ENCODE measurements at regions not wholly inside any gene's neighbourhood (a gene's known extent, or its start where the extent isn't known, plus 50 kb on each side); places are given as distances from the start of the nearest gene placed in this dataset.
A peak's percentile ranks its signal among the peaks of the same experiment; 100 is the strongest.
"Not testable (repeated sequence)": the region's sequence is repeated elsewhere in the genome, so short reads cannot be mapped to it uniquely, and the experiment has no call there.

DNA sequence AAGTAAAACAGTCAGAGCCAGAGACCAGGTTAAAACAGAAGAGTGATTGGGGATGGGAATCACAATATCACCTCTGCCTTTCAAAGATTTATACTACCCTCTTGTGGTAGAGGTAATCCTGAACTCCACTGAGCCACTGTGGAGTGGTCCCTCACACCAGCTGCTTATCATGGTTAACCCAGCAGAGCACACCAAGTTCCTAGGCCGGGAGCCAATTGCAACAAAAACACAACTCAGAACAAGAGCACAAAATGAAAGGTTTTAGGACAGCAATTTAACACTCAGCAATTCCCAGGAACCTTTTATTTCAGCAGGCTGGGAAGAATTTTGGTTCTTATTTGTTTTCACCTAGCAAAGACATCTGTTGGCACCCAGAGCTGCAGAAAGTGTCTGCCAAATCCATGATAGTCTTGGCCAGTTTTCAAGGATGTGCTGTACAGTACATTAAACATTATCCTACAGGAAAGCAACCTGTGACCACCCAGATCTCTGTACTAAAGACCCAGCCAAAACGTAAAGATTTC is 220.5 kb upstream of the ATXN7L3B start:
- DNase-seq: peak; percentile 88

DNA sequence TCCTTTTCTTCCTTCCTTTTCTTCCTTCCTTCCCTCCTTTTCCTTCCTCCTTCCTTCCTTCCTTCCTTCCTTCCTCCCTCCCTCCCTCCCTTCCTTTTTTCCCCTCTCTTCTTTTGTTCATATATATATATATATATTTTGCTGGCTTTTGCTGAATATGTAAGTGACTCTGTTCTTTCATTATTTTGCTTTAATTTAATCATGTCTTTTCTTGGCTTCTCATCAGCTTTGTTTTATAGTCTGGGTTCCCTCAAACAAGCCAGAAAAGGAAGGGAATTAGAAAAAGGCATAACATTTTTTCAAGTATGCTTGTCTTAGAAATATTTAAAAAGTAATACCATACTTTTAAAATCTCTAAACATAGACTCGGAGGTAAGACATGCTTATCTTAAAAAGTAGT is 219.9 kb upstream of the ATXN7L3B start:
- no peak for DNase-seq

DNA sequence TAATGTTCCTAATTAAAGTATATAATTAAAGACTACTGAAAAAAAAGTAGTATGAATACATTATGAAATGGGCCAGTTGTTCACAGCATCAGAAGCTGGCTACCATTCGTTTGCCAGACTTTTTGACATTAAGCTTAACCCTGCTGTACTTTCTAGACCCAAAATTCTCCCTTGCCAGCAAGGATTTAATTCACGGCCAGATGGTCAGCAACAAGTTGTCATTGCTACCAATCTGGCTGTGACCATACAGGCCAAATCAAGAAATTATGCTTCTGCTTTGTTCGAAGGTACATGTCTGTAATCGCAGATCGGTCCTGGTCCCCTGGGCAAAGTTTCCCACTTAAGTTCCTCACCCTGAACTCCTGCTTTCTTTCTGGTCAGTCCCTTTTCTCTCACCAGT is 217.7 kb upstream of the ATXN7L3B start:
- no peak for DNase-seq

DNA sequence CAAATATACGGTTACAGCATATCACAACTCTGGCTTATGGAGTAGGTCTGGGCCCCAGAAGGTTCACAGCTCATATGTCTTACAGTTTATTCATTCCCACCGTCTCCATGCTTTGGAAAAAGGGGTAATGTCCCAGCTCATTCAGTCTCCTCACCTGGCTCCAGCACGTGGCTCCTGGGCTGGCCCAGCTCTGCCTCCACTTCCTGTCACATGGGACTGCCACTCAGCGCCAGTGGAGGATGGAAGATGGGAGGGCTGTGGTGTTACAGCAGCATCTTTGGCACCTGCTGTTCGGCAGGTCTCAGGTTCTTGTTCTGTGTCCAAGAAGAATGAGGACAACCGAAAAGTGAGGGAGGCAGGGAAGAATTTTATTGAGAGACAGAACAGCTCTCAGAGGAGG is 216.3 kb upstream of the ATXN7L3B start:
- no peak for DNase-seq

DNA sequence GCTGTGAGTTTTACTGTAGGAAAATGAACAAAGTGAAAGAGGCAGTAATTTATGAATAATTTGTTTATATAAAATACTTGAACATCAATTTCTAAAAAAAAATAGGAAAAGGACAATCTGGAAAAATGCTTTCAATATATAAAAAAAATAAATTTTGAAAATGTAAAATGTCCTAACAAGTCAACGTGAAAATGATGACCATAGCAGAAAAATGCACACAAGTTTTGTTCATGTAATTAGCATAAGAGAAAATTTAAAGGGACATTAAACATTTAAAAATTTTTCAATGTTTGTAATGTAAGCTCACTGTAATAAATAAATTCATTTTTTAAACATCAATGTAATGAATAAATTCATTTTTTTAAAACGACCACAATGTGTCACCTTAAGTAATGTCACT is 214.8 kb upstream of the ATXN7L3B start:
- DNase-seq: no peak

DNA sequence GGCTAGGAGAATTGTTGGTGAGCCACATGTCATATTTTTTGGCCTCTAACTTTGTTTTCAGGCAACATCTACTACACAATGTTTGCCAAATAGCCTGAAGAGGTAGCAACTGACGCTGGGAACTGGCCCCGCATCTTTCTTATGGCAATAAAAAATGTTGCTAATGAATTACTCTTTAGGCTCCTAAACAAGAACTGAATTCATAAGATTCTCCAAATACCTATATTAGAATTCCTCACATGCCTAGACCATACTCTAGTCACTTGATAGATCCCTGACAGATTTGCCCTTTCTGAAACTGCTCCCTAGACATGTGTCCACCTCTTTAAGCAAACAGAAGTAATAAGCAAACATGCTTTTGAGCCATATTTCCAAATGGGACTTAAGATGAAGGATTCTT is 209.0 kb upstream of the ATXN7L3B start:
- no peak for DNase-seq

DNA sequence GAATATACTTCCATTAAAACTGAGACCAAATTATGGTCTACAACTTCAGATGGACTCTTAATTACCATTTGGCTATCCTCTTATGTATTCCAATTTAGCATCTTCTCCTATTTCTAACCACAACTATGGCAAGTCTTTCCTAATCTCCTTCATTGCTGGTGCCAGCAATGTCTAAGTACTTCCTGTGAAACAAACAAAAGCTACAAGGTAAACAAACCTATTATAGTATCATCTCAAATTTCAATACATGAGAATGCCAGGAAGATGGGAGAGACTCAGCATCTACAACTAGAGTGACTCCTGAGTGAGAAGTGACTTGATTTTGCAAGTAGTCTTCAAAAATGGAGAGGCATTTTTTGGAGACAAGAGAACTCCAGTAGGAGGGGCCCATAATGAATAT is 202.9 kb upstream of the ATXN7L3B start:
- peak; percentile 55 for DNase-seq

DNA sequence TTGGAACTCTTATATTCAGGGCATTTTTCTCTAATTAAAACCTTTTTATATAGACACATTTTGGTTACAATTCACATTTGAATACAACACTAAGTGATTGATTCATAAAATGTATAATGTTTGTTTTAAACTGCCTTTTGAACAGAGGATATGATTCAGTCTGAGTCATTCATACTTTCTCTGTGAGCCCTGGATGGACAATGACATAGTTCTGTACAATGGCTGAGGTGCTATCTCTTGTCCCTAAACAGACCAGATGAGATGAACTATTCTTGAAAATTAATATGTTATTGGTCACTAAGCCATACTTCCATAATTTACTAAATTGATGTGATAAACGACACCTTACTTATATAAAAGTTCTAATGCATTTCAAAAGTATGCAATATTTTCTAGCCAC is 199.7 kb upstream of the ATXN7L3B start:
- no peak for DNase-seq

DNA sequence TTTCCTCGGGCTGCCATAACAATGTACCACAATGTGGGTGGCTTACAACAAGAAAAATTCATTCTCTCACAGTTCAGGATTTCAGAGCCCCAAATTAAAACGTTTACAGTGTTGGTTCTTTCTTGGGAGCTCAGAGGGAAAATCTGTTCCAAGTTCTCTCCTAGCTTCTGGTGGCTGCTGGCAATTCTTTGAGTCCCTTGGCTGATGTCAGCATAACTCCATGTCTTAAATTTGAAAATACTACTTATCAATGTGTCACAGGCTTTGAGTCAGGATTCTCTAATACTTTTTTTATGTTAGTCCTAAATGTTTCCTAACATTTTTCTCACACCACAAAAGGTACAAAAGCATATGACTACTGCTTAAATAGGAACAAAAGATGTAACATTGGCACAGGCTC is 198.4 kb upstream of the ATXN7L3B start:
- DNase-seq: no peak

DNA sequence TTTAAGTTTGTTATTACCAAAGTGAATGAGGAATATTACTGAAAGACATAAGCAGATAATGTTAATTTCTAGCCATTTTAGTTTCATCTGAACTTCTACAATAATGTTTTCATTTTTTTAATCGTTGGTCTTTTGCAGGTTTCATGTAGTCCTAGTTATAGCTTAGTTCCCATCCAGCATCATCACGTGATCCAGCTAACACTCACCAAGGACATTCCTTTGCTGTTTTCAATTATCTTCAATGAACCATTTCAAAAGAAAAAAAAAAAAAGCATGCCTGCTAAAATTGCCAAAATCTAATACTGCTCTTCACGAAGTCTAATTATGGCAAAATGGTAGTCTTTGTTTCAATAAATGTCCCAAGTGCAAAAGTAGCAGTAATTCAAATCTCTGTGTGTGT is 187.7 kb upstream of the ATXN7L3B start:
- no peak for DNase-seq

DNA sequence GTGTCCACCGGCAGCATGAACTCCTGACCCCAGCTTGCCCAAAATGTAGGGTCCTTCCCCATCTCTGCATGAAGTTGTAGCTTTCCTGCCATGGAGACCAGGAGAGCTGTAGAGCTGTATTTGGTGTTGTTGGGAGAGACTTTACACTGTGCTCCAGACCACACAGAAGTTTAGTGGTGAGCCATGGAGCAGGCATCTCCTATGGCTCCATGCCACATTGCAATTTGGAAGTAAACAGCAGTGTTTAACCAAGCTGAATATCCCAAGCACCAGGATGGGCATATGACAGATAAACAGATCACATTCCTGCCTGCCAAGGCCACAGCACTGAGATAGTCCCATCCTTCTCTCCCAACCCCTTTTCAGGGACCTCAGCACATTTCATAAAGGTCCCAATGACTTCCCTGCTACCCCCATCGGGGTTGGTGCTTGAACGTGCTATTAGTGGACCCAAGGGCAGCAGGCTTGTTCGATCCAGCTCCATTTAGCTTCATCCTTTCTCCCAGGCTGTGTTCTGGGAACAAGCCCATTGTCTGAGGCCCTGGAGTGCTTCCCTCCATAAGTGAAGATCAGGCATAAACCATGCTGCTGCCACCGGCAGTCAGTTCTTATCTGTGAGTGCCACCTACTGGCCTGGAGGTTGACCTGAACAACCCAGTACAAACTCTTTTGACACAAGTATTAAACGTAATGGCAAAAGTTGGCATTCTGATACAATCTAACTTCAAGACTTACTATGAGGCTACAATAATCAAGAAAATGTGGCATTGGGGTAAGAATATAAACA is 172.3 kb upstream of the ATXN7L3B start:
- DNase-seq: peak; percentile 28

DNA sequence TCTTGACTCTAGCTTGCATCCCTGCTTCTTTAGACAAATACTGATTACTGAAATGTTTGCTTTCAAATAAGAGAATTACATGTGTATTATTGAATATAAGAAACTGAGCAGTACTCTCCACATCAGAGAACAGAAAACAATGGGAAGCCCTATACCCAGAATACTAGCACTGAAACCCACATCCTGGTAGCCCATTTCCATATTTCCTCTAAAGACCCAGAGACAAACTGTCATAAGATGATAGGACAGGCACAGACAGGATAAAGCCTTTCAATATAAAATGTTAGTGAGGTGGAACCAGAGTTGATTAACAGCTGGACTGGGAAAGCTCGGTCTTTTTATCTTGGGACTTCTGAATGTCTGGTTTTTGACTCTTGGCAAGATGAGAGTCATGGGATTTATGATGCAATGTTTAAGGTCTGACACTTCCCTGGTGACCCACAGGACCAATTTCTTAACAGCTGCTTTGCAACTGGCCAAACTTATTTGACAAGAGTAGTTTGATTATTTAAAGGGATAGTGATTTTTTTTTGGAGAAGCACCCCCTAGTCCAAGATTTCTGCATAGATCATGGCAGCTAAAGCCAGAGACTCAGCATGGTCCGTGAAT is 166.9 kb upstream of the ATXN7L3B start:
- no peak for DNase-seq

DNA sequence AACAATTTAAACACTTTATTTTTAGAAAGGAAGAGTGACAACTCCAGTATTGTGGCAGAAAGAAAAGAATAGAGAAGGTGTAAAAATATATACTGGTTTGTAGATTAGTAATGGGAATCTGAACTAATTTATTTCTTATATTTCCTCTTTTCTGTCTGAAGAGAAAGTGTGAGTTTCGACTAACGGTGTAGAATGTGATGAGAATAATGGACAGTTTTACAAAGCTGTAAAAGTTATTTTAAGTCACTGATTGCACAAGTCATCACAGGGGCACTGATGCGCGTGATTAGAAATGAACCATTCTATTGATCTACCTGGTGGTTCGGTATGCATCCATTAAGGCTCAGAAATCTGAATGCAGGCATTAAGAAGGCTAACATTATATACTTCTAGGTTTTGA is 158.5 kb upstream of the ATXN7L3B start:
- DNase-seq: no peak

DNA sequence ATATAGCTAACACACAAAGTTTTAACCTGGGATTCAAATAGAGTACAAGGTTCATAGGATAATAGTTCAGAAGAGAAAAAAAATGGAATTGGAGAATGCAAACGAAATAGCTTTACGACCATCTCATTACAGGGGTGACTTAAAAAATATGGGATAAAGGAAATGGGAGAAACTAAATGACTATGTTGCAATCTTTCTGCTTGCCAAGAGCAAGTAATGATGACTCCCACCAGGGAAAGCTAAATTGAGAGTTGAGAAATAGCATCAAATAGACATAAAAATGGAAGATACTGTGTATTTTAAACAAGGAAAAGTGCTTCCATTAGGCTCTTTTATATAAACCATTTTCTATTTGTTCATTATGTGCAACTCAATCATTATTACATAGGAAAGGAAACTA is 155.7 kb upstream of the ATXN7L3B start:
- DNase-seq: no peak

DNA sequence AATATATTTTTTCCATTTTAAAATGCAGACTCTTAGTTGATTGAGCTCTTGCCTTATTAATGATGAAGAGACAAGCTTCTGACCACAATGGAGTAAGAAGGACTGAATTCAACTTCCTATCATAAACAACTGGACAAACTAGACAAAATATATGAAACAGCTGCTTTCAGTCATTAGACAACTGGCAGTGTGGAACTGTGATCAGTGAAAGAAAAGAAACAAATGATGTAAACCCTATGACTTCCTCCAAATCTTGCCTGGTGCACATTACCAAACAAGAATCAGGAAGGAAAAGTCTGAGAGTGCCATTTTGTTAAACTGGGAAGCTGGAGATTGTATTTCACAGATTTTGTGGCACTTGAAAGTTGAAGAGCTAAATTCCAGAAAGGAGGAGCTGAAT is 154.7 kb upstream of the ATXN7L3B start:
- DNase-seq: no peak

DNA sequence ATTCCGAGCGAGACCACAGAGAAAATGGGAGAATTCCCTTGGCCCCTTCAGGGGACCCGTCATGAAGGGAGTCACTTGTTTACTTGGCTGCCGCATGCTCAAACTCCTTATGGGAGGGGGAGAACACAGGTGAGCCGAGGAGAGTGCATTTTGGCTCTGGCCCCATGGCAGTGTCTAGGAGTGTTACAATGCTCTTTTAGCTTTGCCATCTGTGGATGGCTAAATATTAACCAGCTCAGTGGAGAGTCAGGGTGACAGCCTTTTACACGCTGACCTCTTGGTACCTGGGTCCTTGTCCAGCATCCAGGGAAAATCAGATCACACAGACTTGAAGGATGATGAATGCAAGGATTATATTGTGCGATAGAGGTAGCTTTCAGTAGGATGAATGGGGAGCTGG is 146.4 kb upstream of the ATXN7L3B start:
- DNase-seq: no peak

DNA sequence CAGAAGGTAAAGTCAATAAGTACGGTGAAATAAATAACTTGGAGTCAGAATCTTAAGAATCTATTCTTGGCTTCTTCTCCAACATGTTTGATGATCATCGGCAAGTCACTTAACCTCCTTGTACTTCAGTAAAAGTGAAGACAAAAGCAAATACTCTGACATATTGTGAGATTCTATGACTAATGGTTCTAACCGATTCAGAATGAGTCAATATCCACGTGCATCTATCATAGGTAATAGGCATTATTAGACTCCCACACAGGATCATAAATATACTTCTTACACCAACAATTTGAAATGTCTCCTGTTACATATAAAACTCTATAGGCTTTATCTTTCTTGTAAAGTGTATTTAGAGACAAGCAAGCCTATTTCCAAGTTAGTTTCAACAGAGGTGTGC is 144.4 kb upstream of the ATXN7L3B start:
- no peak for DNase-seq

DNA sequence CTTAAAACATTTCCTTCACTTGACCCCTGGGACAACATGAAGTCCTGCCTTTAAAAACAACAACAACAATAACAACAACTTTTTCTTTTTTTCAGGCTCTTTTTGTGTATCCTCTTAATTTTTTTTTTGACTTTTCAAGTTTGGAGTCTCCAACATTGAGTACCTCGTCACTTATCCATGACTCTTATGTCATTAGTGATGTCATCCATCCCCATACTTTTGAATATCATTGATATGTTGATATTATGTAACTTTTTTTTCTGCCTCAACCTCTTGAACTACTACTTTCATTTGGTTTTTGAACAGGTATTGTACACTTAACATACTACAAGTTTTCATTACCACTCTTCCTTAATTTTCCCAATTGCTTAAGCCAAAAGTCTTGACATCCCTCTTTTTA is 143.0 kb upstream of the ATXN7L3B start:
- DNase-seq: no peak

DNA sequence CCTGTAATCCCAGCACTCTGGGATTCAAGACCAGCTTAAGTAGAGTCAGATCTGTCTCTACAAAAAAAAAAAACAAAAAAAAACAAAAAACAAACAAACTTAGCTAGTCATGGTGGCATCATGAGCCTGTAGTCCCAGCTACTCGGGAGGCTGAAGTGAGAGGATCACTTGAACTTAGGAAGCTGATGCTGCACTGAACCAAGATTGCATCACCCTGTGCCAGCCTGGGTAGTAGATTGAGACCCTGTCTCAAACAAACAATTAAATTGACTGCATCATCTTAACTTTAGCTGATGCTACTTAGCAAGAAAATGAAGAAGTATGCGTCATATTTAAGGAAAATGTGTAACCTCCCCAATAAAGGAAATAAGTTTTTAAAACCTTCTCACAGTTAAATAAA is 136.6 kb upstream of the ATXN7L3B start:
- DNase-seq: no peak

DNA sequence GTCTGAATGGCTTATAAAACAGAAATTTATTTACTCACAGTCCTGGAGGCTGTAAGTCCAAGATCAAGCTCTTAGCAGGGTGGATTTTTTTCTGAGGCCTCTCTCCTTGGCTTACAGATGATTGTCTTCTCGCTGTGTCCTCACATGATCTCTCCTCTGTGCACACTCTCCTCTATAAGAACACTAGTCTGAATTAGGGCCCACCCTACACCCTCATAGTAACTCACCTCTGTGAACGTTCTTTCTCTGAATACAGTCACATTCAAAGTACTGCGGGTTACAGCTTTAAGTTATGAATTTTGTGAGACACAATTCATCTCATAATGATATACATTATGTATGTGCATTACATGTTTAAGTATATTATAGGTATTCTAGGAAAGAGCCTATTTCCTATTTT is 135.7 kb upstream of the ATXN7L3B start:
- no peak for DNase-seq

DNA sequence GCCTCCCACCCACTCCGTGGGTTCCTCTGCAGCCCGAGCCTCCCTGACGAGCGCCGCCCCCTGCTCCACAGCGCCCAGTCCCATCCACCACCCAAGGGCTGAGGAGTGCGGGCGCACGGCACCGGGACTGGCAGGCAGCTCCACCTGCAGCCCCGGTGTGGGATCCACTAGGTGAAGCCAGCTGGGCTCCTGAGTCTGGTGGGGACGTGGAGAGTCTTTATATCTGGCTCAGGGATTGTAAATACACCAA is 134.5 kb upstream of the ATXN7L3B start:
- not testable (repeated sequence) for DNase-seq

DNA sequence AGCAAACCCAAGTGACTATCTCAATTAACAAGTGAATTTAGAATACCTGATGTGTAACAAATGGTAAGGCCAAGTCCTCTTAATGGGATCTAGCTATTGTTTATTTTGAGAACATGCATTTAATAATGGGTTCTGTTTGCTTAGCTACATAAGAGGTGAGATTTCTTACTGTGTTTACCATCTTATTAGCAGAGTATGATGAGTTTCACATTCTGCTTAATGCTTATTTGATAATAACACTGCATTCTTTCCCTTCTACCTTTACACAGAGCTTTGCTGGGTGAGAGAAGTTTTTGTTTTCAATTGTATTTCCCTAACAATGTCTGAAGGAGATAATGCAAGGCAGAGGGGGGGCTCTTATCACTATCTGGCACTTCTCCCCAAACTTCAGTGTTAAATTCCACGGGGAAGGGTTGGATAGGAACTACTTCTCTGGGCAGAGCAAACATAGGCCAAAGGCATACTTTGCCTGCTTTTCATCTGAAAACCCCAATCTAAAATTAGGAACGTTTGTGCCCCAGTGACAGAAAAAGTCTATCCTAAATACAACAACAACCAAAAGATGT is 129.0 kb upstream of the ATXN7L3B start:
- DNase-seq: no peak

DNA sequence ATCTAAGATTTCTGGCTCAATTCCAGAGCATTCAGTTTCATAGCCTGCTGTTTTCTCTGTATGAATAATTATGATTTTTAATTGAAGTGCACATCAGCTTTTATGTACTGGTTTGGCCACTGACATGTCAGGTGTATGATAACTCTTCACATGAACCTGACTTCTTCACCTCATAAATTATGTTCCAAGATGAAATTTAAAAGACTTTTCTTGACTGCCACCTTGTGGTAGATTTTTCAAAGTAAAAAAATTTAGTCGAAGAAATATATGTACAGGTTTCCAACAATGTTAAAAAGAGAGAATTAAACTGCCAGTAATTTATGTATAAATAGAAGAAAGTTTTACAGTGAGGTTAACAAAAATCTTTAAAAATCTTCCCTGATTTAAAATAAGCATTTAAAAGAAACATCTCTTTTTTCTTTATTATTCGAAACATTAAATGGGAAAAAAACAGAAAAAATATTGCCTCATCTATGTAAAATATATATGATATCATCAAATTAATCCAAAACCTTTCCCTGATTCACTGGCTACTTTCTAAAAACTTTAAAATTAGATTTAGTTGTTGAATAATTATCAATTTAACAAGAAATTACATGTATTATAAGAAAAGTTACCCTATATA is 124.9 kb upstream of the ATXN7L3B start:
- peak; percentile 45 for DNase-seq

DNA sequence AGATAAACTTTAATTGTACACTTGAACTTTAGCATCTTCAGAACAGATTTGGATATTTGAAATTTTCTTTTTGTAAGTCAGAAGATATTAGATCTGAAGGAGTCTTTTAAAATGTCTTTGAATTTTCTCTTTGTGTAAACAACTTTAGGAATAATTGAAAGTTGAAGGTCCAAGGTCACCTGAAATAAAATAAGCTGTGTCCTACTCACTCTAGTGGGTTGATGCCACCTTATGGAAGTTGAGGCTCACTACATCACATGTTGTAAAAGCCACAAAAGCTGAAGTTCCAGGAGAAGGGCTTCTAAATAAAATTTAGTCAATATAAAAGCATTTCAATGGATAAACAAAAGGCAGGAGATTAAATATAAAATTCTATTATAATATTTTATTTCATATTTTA is 122.0 kb upstream of the ATXN7L3B start:
- DNase-seq: no peak
